Right atrium auricular region (tissue), 2 donors: ENCODE measurements at regions not wholly inside any gene's neighbourhood (a gene's known extent, or its start where the extent isn't known, plus 50 kb on each side); places are given as distances from the start of the nearest gene placed in this dataset.
A peak's percentile ranks its signal among the peaks of the same experiment; 100 is the strongest.

ENCODE experiments used
- DNase-seq: peaks from one replicate; pipeline ENCODE4 v3.0.0-alpha.2; 2019; ENCODE audit warnings: low spot score
- H3K27ac ChIP-seq, 2 donors: fragments of 200-600 bp; sonication (generic); 1 replicate in 1 of 2; 2 replicates in 1 of 2; pipeline ENCODE4 v1.5.1; 2016 to 2019
- H3K27me3 ChIP-seq, 2 donors: fragments of 200-600 bp; sonication (generic); one replicate each; pipeline versions ENCODE4 v1.5.1 to v1.6.0; 2017 to 2019
- H3K36me3 ChIP-seq: fragments of 200-600 bp; sonication (generic); one replicate; pipeline ENCODE4 v1.5.1; 2016
- H3K4me1 ChIP-seq, 2 donors: fragments of 200-600 bp; sonication (generic); one replicate each; pipeline versions ENCODE4 v1.5.1 to v1.6.0; 2017 to 2019
- H3K4me3 ChIP-seq, 2 donors: fragments of 200-600 bp; sonication (generic); 1 replicate in 1 of 2; 2 replicates in 1 of 2; pipeline ENCODE4 v1.5.1; 2017 to 2019; ENCODE audit warnings: mild to moderate bottlenecking in 1 of 2, moderate library complexity in 1 of 2
- H3K9me3 ChIP-seq, 2 donors: fragments of 200-600 bp; sonication (generic); one replicate each; pipeline ENCODE4 v1.5.1; 2019
- TF ChIP-seq, protein P1 (sequence below), 2 donors: fragments of 200-600 bp; sonication (generic); IDR thresholded peaks; one replicate each; pipeline ENCODE4 v1.5.1; 2019; ENCODE audit warnings: antibody characterized with exemption in 2 of 2

DNA sequence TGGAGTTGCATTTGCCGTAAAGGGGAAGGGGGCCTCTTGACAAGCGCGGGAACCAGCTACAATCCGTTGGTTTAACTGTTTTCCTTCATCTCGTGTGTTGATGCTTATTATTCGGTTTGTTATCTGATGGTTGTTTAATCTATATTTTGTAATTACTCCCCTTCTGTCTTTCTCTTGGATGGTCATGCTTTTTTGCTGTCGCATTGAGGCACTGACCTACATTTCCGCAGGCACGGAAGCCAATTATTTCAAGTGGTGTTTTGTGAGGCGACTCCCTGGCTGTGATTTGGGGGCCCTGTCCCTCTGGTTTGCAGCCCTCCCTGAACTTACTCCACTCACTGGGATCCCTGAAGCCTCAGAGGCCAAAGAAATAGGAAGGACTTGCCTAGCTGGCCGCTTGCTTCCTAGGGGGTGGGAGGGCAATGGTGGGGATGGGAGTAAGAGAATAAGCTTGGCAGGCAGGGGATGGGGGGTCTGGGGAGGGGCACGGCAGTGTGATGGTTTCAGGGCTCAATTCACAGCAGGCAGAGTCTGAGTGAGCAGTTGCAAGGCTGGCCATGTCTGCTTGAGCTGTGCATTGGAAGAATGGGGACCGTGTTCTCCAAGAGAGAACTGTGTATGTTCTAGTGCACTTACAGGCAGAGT lies 165.8 kb upstream of the B3GAT1 start:
- no peaks in the 10 kb centered on the region for H3K9me3 ChIP-seq
- DNase-seq: peak; percentile 9
- TF ChIP-seq, protein P1, sequence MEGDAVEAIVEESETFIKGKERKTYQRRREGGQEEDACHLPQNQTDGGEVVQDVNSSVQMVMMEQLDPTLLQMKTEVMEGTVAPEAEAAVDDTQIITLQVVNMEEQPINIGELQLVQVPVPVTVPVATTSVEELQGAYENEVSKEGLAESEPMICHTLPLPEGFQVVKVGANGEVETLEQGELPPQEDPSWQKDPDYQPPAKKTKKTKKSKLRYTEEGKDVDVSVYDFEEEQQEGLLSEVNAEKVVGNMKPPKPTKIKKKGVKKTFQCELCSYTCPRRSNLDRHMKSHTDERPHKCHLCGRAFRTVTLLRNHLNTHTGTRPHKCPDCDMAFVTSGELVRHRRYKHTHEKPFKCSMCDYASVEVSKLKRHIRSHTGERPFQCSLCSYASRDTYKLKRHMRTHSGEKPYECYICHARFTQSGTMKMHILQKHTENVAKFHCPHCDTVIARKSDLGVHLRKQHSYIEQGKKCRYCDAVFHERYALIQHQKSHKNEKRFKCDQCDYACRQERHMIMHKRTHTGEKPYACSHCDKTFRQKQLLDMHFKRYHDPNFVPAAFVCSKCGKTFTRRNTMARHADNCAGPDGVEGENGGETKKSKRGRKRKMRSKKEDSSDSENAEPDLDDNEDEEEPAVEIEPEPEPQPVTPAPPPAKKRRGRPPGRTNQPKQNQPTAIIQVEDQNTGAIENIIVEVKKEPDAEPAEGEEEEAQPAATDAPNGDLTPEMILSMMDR (IDR thresholded peaks at IDR 0.05): no peak
- no peaks in the 10 kb centered on the region for H3K27me3 ChIP-seq
- H3K27ac ChIP-seq: no peak overlapping the region
- H3K4me1 ChIP-seq: no peaks in the 10 kb centered on the region
- H3K36me3 ChIP-seq: no peaks in the 10 kb centered on the region
- H3K4me3 ChIP-seq: no peak overlapping the region

DNA sequence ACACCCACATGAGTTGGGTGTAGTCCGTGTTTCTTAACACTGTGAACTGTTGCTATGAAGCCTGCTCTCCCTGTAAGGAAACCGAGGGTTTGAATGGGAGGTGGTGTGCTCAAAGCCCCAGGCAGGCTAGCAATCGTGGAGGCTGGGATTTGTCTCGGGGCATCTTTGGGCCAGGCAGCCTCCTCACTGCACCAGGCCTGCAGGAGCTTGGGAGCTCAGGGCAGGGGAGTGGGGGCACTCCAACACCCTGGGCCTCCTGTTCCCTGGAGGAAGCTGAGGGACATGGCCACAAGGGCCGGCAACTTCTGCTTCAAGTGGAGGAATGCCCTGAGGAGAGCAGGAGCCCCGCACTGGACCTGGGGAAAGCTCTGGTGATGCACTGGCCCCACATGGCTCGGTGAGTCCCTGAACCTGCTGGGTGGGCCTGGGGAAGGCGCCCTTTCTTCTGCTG lies 164.7 kb upstream of the B3GAT1 start:
- DNase-seq: peak; percentile 26
- Histone ChIP-seq H3K4me3 (no peak overlapping the region), H3K27ac (no peak overlapping the region), H3K9me3 (no peaks in the 10 kb centered on the region), H3K4me1 (no peaks in the 10 kb centered on the region), H3K27me3 (no peaks in the 10 kb centered on the region), H3K36me3 (no peaks in the 10 kb centered on the region)
- TF ChIP-seq, protein P1 (IDR thresholded peaks at IDR 0.05): no peak

DNA sequence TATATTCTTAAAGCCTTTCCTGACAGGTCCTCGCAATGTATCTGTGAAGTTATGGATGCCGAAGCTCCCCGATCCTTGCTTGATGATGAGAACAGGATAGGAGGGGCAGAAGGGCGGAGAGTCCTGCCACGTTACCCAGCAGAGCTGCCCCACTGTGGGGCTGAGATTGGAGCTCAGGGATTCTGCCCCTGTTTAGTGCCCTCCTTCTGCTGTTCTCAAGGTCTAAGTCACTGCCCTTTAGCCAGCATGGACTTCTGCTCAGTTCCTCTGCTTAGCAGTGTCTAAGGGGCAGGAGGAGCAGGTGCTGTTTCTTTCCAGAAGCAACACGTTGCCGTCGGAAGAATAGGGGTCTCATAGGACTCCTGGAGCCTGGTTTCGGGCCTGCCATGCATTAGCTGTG lies 164.2 kb upstream of the B3GAT1 start:
- H3K27me3 ChIP-seq: no peaks in the 10 kb centered on the region
- H3K9me3 ChIP-seq: no peaks in the 10 kb centered on the region
- no peak for DNase-seq
- H3K36me3 ChIP-seq: no peaks in the 10 kb centered on the region
- no peak overlapping the region for H3K27ac ChIP-seq
- TF ChIP-seq, protein P1 (IDR thresholded peaks at IDR 0.05): no peak
- no peak overlapping the region for H3K4me3 ChIP-seq
- H3K4me1 ChIP-seq: no peaks in the 10 kb centered on the region

DNA sequence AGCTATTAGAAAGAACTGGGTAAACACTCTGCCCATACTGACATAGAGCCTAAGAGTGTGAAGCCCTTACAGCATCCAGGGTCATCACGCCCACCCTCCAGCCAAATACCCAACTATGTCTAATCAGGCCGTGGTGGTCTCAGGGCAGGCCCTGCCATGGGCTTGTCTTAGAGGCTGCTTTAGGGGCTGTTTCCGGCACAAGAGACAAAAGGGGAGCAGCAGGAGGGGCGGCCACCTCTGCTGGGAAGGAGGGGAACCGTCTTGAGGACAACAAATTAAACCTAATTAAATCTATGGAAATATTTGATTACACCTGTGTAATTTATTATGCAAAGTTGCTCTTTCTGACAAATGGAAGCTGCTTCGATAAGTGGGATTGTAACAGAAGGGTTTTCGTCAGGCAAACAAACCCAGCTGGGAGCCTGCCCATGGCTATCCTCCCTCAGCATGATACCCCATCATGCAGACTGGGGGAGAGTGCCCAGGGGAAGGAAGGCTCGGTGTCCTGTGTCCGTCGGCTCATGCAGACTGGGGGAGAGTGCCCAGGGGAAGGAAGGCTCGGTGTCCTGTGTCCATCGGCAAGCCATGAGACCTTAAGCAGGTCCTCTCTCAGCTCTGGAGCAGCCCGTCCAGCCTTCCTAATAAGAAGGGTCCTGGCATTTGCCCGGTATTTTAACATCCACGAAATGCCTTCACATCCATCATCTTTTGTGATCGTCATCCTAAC lies 163.6 kb upstream of the B3GAT1 start:
- peak; percentile 48 for DNase-seq
- TF ChIP-seq, protein P1 (IDR thresholded peaks at IDR 0.05): no peak
- no peaks in the 10 kb centered on the region for H3K36me3 ChIP-seq
- no peaks in the 10 kb centered on the region for H3K9me3 ChIP-seq
- no peak overlapping the region for H3K27ac ChIP-seq
- no peaks in the 10 kb centered on the region for H3K27me3 ChIP-seq
- no peak overlapping the region for H3K4me3 ChIP-seq
- H3K4me1 ChIP-seq: no peaks in the 10 kb centered on the region

DNA sequence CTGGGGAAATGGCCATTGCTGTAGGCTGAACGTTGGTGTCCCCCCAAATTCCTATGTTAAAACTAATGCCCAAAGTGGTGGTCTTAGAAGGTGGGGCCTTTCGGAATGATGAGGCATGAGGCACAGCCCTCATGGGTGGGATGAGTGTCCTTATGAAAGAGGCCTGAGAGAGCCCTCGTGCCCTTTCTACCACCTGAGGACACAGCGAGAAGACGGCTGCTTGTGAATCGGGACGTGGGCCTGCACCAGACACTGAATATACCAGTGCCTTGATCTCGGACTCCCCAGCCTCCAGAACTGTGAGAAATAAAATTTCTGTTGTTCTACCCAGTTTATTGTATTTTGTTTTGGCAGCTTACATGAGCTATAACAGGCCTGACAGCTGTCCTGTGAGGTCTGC lies 162.9 kb upstream of the B3GAT1 start:
- peak; percentile 43 for DNase-seq
- Histone ChIP-seq H3K9me3 (no peaks in the 10 kb centered on the region), H3K27ac (no peak overlapping the region), H3K36me3 (no peaks in the 10 kb centered on the region), H3K4me1 (no peaks in the 10 kb centered on the region), H3K27me3 (no peaks in the 10 kb centered on the region), H3K4me3 (no peak overlapping the region)
- TF ChIP-seq, protein P1 (IDR thresholded peaks at IDR 0.05): no peak
